ENCODE measurements at regions not wholly inside any gene's neighbourhood (a gene's known extent, or its start where the extent isn't known, plus 50 kb on each side); places are given as distances from the start of the nearest gene placed in this dataset.

- Histone ChIP-seq H3K4me3 (no peak overlapping the region), H3K27ac (no peak overlapping the region), H3K36me3 (no peaks in the 10 kb centered on the region), H3K9me3 (no peaks in the 10 kb centered on the region), H3K4me1 (no peaks in the 10 kb centered on the region), H3K27me3 (no peaks in the 10 kb centered on the region)
- DNase-seq (ENCODE audit: low spot score in 2 of 2), result no peak
- intact Hi-C loops (cut with DNase I), result no loop called here
- TF ChIP-seq CTCF (IDR thresholded peaks at IDR 0.05), result no peak
Measured at GRCh38 chr4:124804584-124804983, 92.1 kb upstream of the ANKRD50 start.

GRCh38 chr4:124804041-124804440 lies 91.5 kb upstream of the ANKRD50 start:
- no peak overlapping the region for H3K27ac ChIP-seq
- intact Hi-C loops (cut with DNase I), result no loop called here
- H3K9me3 ChIP-seq, result no peaks in the 10 kb centered on the region
- no peak for TF ChIP-seq CTCF (IDR thresholded peaks at IDR 0.05)
- H3K4me3 ChIP-seq, result no peak overlapping the region
- H3K27me3 ChIP-seq, result no peaks in the 10 kb centered on the region
- no peak for DNase-seq (ENCODE audit: low spot score in 2 of 2)
- H3K4me1 ChIP-seq, result no peaks in the 10 kb centered on the region
- H3K36me3 ChIP-seq, result no peaks in the 10 kb centered on the region

GRCh38 chr4:124803641-124804040 lies 91.1 kb upstream of the ANKRD50 start:
- DNase-seq (ENCODE audit: low spot score in 2 of 2), result no peak
- intact Hi-C loops (cut with DNase I), result no loop called here

GRCh38 chr4:124803026-124803425 lies 90.5 kb upstream of the ANKRD50 start:
- Histone ChIP-seq H3K27ac (no peak overlapping the region), H3K36me3 (no peaks in the 10 kb centered on the region), H3K27me3 (no peaks in the 10 kb centered on the region), H3K4me3 (no peak overlapping the region), H3K9me3 (no peaks in the 10 kb centered on the region), H3K4me1 (no peaks in the 10 kb centered on the region)
- intact Hi-C loops (cut with DNase I), result no loop called here
- TF ChIP-seq CTCF (IDR thresholded peaks at IDR 0.05), result no peak
- no peak for DNase-seq (ENCODE audit: low spot score in 2 of 2)

More at GRCh38 chr4:124803641-124804040, 91.1 kb upstream of the ANKRD50 start:
- TF ChIP-seq CTCF (IDR thresholded peaks at IDR 0.05), result no peak
- H3K27me3 ChIP-seq, result no peaks in the 10 kb centered on the region
- no peak overlapping the region for H3K27ac ChIP-seq
- no peaks in the 10 kb centered on the region for H3K4me1 ChIP-seq
- no peaks in the 10 kb centered on the region for H3K36me3 ChIP-seq
- H3K9me3 ChIP-seq, result no peaks in the 10 kb centered on the region
- H3K4me3 ChIP-seq, result no peak overlapping the region

GRCh38 chr4:124797223-124797622 lies 84.7 kb upstream of the ANKRD50 start:
- no peaks in the 10 kb centered on the region for H3K27me3 ChIP-seq
- H3K4me3 ChIP-seq, result no peak overlapping the region
- no peak overlapping the region for H3K27ac ChIP-seq
- no peaks in the 10 kb centered on the region for H3K36me3 ChIP-seq
- no peak for TF ChIP-seq CTCF (IDR thresholded peaks at IDR 0.05)
- H3K4me1 ChIP-seq, result no peaks in the 10 kb centered on the region
- intact Hi-C loops (cut with DNase I), result no loop called here
- no peaks in the 10 kb centered on the region for H3K9me3 ChIP-seq
- DNase-seq (ENCODE audit: low spot score in 2 of 2), result no peak

- no peak overlapping the region for H3K4me3 ChIP-seq
- TF ChIP-seq CTCF (IDR thresholded peaks at IDR 0.05), result no peak
- H3K4me1 ChIP-seq, result no peaks in the 10 kb centered on the region
Measured at GRCh38 chr4:124790471-124790870, 77.9 kb upstream of the ANKRD50 start.

More at GRCh38 chr4:124790471-124790870, 77.9 kb upstream of the ANKRD50 start:
- Histone ChIP-seq H3K27ac (no peak overlapping the region), H3K9me3 (no peaks in the 10 kb centered on the region), H3K27me3 (no peaks in the 10 kb centered on the region), H3K36me3 (no peaks in the 10 kb centered on the region)
- intact Hi-C loops (cut with DNase I), result no loop called here
- no peak for DNase-seq (ENCODE audit: low spot score in 2 of 2)
